HT-29 (cell line): ENCODE measurements at regions not wholly inside any gene's neighbourhood (a gene's known extent, or its start where the extent isn't known, plus 50 kb on each side); places are given as distances from the start of the nearest gene placed in this dataset.

Experiments
- DNase-seq: peaks from one replicate; pipeline ENCODE4 v3.0.0-alpha.2; 2015; ENCODE audit warnings: low spot score

DNA sequence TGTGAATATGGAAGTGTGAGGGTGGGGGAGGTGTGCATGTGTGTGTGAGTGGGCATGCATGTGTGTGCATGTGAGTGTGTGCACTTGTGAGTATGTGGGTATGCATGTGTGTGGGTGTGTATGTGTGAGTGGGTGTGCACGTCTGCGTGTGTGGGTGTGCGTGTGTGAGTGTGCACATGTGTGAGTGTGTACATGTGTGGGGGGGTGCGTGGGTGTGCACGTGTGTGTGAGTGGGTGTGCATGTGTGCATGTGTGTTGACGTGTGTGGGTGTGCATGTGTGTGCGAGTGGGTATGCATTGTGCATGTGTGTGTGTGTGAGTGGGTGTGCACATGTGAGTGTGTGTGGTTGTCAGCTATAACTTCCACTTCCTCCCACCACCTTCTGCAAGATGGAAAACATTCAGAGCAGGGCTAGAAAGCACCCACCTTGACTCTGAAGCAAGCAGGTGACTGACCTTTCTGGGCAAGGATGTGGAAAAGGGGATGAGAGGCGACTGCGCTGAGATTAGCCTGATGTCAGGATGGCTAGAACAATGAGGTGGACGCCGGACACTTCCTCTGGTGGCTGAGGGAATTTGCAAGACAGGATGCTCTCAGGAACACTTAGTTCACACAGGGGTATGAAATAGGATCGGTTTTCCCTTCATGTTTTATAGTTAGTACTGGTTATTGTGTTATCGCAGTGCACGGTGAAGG, 103.6 kb downstream of the ACKR3 start:
- DNase-seq = no peak

- DNase-seq = no peak
Measured at GRCh38 chr2:236673823-236674185, 104.2 kb downstream of the ACKR3 start.

- no peak for DNase-seq
Measured at GRCh38 chr2:236674238-236674637, 104.6 kb downstream of the ACKR3 start.

- no peak for DNase-seq
Measured at GRCh38 chr2:236674646-236675045, 105.0 kb downstream of the ACKR3 start.

- no peak for DNase-seq
Measured at GRCh38 chr2:236675051-236675450, 105.4 kb downstream of the ACKR3 start.

GRCh38 chr2:236675526-236675925, 105.9 kb downstream of the ACKR3 start:
- DNase-seq = no peak

DNA sequence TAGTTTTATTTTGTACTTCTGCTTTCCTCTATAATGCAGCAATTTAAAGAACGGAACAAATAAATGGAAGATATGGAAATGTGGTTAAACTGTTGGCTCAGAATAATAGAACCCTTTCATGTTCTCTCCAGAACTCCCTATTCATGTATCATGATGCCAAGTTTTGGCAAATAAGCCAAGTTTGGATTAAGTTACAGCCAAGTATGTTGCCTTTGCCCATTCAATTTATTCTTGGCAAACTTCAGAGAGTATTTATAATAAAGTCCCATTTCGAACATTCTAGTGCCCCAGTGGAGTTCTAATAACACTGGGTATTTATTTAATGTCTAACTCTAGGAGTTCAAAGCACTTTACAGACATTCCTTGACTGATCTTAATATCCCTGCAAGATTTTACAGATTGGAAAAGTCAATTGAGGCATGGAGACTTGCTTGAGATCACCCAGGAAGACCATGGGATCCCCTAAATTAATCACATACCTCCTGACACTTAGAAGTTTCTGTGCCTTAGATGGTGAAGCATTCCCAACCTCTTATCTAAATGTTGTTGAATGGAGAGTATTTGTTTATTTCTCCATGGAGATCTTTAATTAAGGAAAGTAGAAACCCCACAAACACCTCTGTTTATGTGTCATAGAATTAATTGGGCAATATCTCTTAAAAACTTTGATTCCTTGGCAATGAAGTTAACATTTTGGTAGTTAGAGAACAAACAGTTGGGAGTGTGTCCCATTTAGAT, 106.7 kb downstream of the ACKR3 start:
- no peak for DNase-seq

- no peak for DNase-seq
Measured at GRCh38 chr2:236677368-236677767, 107.7 kb downstream of the ACKR3 start.

DNA sequence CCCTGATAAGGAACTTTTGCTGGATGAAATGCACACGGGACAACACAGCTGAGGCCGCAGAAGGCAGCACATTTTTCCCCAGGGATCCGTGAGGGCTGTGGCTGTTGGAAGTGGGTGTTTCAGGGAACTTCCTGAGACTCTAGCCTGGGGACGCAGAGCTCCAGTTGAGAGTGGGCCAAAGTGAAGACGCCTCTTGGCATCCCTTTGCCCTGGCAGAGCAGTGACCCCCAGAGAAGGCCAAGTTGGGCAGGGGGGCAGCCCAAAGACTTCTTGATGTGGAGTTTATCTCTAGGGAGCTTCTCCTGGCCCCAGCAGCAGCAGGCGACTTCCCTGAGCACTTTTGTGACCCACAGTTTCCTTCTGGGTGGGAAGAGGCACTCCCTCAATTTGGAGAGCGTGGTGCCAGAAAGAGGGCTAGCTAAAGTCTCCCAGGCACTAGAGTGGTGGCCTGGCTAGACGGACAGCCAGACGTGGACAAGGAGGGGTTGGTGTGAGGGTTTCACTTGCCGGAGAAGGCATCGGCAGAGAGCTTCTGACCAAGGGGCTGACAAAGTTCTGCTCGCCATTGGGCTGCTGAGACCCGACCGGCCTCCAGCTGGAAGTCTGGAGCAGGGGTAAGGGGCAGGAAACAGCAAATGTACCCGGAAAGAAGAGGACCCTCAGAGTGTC, 108.8 kb downstream of the ACKR3 start:
- no peak for DNase-seq

GRCh38 chr2:236679884-236680860, 110.5 kb downstream of the ACKR3 start:
- DNase-seq = no peak

- no peak for DNase-seq
Measured at GRCh38 chr2:236682651-236683422, 113.2 kb downstream of the ACKR3 start.

DNA sequence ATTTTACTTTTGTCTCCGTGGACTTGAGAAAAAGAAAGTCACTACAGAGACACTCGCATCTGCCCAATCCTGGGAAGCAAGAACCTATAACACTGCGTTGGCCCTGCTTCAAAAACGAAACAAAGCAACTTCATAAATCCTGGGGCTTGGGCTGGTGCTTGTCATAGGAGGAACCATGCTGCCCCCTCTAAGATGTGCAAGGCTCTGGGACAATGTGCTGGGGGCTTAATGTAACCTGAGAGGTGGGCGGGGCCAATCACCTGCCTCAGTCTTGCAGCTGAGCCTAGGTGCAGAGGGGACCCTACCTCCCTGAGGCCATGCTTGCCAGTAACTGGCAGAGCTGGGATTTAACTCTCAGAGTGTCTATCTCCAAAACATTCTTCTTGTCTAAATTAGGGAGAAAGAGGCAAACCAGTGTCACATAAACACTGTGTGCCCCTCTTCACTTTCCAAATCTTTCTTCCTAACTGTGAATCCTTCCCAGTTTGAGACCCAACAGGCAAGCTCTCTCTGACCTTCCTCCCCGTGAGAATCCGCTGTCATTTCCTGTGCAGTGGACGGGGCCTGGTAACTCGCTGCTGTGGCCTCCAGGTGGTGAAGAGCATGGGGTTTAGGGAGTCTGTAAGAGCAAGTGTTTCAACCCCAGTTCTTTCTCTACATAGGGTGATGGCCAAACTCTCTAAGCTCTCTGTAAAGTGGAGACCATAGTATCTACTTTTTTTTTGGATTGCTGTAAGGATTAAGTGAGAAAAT, 115.1 kb downstream of the ACKR3 start:
- no peak for DNase-seq

GRCh38 chr2:236685361-236685760, 115.7 kb downstream of the ACKR3 start:
- no peak for DNase-seq

GRCh38 chr2:236685979-236686520, 116.4 kb downstream of the ACKR3 start:
- no peak for DNase-seq

- no peak for DNase-seq
Measured at GRCh38 chr2:236686561-236686960, 116.9 kb downstream of the ACKR3 start.

- DNase-seq = no peak
Measured at GRCh38 chr2:236687296-236687965, 117.8 kb downstream of the ACKR3 start.

DNA sequence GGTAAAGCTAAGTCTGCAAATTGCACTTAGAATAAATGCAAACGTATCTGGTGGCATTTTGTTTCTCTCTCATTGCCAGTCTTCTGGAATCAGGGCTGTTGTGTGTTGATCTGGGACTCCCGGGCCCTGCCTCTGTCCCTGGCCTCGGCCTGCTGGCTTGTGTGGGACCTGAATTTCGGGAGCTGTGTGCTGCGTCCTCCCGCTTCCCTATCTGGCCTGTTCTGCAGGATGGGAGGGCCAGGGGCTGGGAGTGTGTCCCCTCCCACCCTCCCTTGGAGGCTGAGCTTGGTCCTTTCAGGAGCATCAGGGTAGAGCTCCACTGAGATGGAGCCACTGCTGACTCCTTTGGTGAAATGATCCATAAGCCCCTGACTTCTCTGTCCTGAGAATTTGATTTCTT, 118.5 kb downstream of the ACKR3 start:
- no peak for DNase-seq

DNA sequence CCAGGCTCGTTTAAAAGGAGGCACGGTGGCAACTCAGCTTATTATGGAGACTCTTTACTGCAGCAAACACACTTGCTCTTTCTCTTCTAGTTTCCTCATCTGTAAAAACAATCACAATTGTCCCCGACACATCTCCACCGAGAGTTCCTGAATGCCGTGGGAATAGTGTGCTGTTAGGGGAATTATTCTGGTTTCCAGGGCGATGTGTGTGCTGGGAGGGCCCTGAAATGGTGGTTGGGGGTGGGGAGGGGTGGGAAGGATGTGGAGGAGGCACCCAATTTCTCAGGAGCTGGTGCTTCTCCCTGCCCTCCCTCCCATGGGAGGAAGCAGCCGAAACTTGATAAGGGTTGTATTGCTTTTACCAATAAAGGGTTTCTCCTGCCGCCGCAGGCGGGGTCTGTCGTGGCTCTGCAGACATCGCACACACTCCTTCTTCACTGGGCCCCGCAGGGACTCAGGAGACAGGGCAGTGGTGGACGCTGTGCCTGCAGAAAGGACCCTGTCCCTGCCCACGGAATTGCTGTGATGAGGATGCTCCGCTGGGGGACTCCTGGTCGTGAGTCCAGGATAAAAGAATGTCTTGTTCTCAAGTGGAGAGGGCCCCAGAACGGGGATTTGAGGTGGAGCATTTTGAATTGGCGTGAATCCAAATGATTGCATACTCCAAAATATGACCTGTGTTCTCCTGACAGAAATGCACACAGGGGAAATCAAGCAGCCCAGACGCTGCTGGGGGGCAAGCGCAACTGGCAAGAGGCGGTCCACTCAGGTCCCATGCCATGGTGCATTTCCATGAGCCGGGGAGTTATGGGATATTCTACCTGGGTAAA, 119.2 kb downstream of the ACKR3 start:
- DNase-seq = no peak

DNA sequence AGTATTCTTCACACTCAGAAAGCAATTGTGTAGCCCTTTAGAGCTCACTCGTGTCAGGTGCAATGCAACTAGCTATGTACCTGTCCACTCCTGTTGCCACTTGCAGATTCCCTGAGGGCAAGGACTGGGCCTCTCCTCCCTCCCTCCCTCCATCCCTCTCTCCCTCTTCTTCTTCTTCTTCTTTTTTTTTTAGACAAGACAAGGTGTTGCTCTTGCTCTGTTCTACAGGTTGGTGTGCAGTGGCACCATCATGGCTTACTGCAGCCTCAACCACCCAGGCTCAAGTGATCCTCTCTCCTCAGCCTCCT, 119.7 kb downstream of the ACKR3 start:
- no peak for DNase-seq
